Progenitor cell of endocrine pancreas (in vitro differentiated cells): ENCODE measurements at regions not wholly inside any gene's neighbourhood (a gene's known extent, or its start where the extent isn't known, plus 50 kb on each side); places are given as distances from the start of the nearest gene placed in this dataset.

ENCODE experiments used
- DNase-seq: peaks from one replicate; pipeline ENCODE4 v3.0.0; 2021; ENCODE audit warnings: low spot score; ENCODE audit not compliant: unreplicated experiment
- H3K27ac Mint-ChIP-seq: 2 replicates; pipeline ENCODE4 v1.8.0; 2021; ENCODE audit warnings: mild to moderate bottlenecking, moderate library complexity, mixed read lengths
- H3K27me3 Mint-ChIP-seq: 2 replicates; pipeline ENCODE4 v1.8.0; 2021; ENCODE audit warnings: mixed read lengths
- H3K36me3 Mint-ChIP-seq: 2 replicates; pipeline ENCODE4 v1.8.0; 2022; ENCODE audit warnings: mixed read lengths; ENCODE audit not compliant: insufficient read depth
- H3K4me1 Mint-ChIP-seq: 2 replicates; pipeline ENCODE4 v1.8.0; 2021; ENCODE audit warnings: low read depth, mixed read lengths
- H3K4me3 Mint-ChIP-seq: 2 replicates; pipeline ENCODE4 v1.8.0; 2021; ENCODE audit warnings: low read depth, mild to moderate bottlenecking, moderate library complexity, mixed read lengths
- H3K9me3 Mint-ChIP-seq: 2 replicates; pipeline ENCODE4 v1.8.0; 2021; ENCODE audit warnings: low read depth, mixed read lengths
- CTCF ChIP-seq: fragments of 200-600 bp; sonication (generic); IDR thresholded peaks from one replicate; pipeline ENCODE4 v1.5.0; 2021; ENCODE audit warnings: antibody characterized with exemption, mild to moderate bottlenecking; ENCODE audit not compliant: unreplicated experiment

- peaks cover 15% of the 10 kb centered on the region for H3K9me3 Mint-ChIP-seq
- no peak overlapping the region for H3K4me3 Mint-ChIP-seq
- H3K4me1 Mint-ChIP-seq: no peaks in the 10 kb centered on the region
- no peak for DNase-seq
- peaks cover 30% of the 10 kb centered on the region for H3K27me3 Mint-ChIP-seq
- H3K27ac Mint-ChIP-seq: no peak overlapping the region
- H3K36me3 Mint-ChIP-seq: peaks cover 3% of the 10 kb centered on the region
- no peak for TF ChIP-seq CTCF
These were observed 64.8 kb upstream of the PRR20G start for GRCh38 chr3:127352612-127353011.

- Mint-ChIP-seq H3K4me1 (no peaks in the 10 kb centered on the region), H3K36me3 (no peaks in the 10 kb centered on the region), H3K27ac (no peak overlapping the region), H3K27me3 (peaks cover 30% of the 10 kb centered on the region), H3K4me3 (no peak overlapping the region), H3K9me3 (peaks cover 9% of the 10 kb centered on the region)
- no peak for TF ChIP-seq CTCF
- no peak for DNase-seq
These were observed 64.0 kb upstream of the PRR20G start for GRCh38 chr3:127351775-127352350.

GRCh38 chr3:127351321-127351720, 63.5 kb upstream of the PRR20G start:
- Mint-ChIP-seq H3K27ac (no peak overlapping the region), H3K9me3 (peaks cover 9% of the 10 kb centered on the region), H3K27me3 (peaks cover 35% of the 10 kb centered on the region), H3K36me3 (no peaks in the 10 kb centered on the region), H3K4me3 (no peak overlapping the region), H3K4me1 (no peaks in the 10 kb centered on the region)
- no peak for TF ChIP-seq CTCF
- no peak for DNase-seq

GRCh38 chr3:127350172-127351050, 62.6 kb upstream of the PRR20G start:
- Mint-ChIP-seq H3K4me3 (no peak overlapping the region), H3K36me3 (no peaks in the 10 kb centered on the region), H3K4me1 (no peaks in the 10 kb centered on the region), H3K9me3 (peaks cover under 1% of the 10 kb centered on the region), H3K27me3 (peaks cover 43% of the 10 kb centered on the region), H3K27ac (no peak overlapping the region)
- no peak for TF ChIP-seq CTCF
- no peak for DNase-seq

- no peak for DNase-seq
- peaks cover 44% of the 10 kb centered on the region for H3K27me3 Mint-ChIP-seq
- H3K9me3 Mint-ChIP-seq: no peaks in the 10 kb centered on the region
- no peaks in the 10 kb centered on the region for H3K4me1 Mint-ChIP-seq
- no peaks in the 10 kb centered on the region for H3K36me3 Mint-ChIP-seq
- H3K4me3 Mint-ChIP-seq: no peak overlapping the region
- TF ChIP-seq CTCF: no peak
- no peak overlapping the region for H3K27ac Mint-ChIP-seq
These were observed 61.8 kb upstream of the PRR20G start for GRCh38 chr3:127349501-127350171.
